ENCODE measurements at regions not wholly inside any gene's neighbourhood (a gene's known extent, or its start where the extent isn't known, plus 50 kb on each side); places are given as distances from the start of the nearest gene placed in this dataset.
A peak's percentile ranks its signal among the peaks of the same experiment; 100 is the strongest.

DNA sequence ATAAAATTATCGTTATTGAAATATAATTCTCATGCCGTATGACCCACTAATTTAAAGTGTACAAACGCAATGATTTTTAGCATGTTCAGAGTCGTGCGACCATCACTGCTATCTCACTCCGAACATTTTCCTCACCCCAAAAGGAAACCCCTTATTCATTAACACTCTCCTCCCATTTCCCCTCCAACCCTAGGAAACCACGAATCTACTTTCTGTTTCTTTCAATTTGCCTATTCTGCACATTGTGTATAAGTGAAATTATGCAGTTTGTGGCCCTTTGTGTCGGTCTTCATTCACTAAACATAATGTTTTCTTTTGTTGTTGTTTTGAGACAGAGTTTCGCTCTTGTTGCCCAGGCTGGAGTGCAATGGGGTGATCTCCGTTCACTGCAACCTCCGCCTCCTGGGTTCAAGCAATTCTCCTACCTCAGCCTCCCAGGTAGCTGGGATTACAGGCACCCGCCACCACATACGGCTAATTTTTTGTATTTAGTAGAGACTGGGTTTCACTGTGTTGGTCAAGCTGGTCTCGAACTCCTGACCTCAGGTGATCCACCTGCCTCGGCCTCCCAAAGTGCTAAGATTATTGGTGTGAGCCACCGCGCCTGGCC is 99.7 kb upstream of the ZNF217 start:
- TF ChIP-seq, protein P1, sequence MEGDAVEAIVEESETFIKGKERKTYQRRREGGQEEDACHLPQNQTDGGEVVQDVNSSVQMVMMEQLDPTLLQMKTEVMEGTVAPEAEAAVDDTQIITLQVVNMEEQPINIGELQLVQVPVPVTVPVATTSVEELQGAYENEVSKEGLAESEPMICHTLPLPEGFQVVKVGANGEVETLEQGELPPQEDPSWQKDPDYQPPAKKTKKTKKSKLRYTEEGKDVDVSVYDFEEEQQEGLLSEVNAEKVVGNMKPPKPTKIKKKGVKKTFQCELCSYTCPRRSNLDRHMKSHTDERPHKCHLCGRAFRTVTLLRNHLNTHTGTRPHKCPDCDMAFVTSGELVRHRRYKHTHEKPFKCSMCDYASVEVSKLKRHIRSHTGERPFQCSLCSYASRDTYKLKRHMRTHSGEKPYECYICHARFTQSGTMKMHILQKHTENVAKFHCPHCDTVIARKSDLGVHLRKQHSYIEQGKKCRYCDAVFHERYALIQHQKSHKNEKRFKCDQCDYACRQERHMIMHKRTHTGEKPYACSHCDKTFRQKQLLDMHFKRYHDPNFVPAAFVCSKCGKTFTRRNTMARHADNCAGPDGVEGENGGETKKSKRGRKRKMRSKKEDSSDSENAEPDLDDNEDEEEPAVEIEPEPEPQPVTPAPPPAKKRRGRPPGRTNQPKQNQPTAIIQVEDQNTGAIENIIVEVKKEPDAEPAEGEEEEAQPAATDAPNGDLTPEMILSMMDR (IDR thresholded peaks at IDR 0.05), result no peak
- no peaks in the 10 kb centered on the region for H3K27me3 ChIP-seq
- no peaks in the 10 kb centered on the region for H3K36me3 ChIP-seq
- H3K27ac ChIP-seq, result no peak overlapping the region
- H3K4me1 ChIP-seq, result peaks cover 0 to 10% of the 10 kb centered on the region in 2 donors
- H3K4me3 ChIP-seq, result no peak overlapping the region
- no peaks in the 10 kb centered on the region for H3K9me3 ChIP-seq
- no peak for DNase-seq (ENCODE audit: low spot score)

DNA sequence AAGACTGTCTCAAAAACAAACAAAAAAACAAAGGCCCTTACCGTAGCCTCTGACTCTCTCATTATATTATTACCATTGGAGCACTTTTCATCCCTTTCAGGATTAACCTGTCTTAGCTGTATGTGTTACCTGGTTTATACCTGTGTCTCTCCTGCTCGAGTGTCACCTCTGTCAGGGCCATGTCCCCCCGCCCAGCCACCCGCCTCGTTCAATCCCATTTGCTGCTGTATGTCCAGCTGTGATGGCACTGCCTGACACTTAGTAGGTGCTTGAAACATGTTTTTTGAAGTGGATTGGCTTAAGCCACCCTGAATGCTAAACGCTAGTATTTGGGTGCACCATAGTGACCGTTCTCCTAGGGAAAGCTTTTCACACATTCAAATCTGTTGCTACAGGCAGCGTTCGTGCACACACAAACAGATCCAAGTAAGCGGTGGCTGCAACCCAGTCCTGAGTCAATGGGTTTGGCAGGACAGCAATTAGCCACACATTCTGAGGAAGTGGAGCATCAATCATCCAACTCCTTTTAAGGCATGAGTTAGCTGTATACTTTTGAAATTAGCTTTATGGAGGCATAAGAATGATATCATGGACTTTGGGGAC is 98.9 kb upstream of the ZNF217 start:
- no peaks in the 10 kb centered on the region for H3K9me3 ChIP-seq
- no peak overlapping the region for H3K4me3 ChIP-seq
- peak; percentile 84 for DNase-seq (ENCODE audit: low spot score)
- no peaks in the 10 kb centered on the region for H3K27me3 ChIP-seq
- H3K27ac ChIP-seq, result no peak overlapping the region
- H3K4me1 ChIP-seq, result peaks cover 0 to 10% of the 10 kb centered on the region in 2 donors
- TF ChIP-seq, protein P1 (IDR thresholded peaks at IDR 0.05), result no peak
- no peaks in the 10 kb centered on the region for H3K36me3 ChIP-seq

GRCh38 chr20:53691811-53692192 is 98.2 kb upstream of the ZNF217 start:
- Histone ChIP-seq H3K4me1 (peaks cover 0 to 10% of the 10 kb centered on the region in 2 donors), H3K36me3 (no peaks in the 10 kb centered on the region), H3K9me3 (no peaks in the 10 kb centered on the region), H3K4me3 (no peak overlapping the region), H3K27ac (no peak overlapping the region), H3K27me3 (no peaks in the 10 kb centered on the region)
- DNase-seq (ENCODE audit: low spot score), result no peak
- TF ChIP-seq, protein P1 (IDR thresholded peaks at IDR 0.05), result no peak

GRCh38 chr20:53691060-53691810 is 97.6 kb upstream of the ZNF217 start:
- TF ChIP-seq, protein P1 (IDR thresholded peaks at IDR 0.05), result no peak
- Histone ChIP-seq H3K4me1 (peaks cover 0 to 10% of the 10 kb centered on the region in 2 donors), H3K27ac (no peak overlapping the region), H3K36me3 (no peaks in the 10 kb centered on the region), H3K27me3 (no peaks in the 10 kb centered on the region), H3K4me3 (no peak overlapping the region), H3K9me3 (no peaks in the 10 kb centered on the region)
- no peak for DNase-seq (ENCODE audit: low spot score)

DNA sequence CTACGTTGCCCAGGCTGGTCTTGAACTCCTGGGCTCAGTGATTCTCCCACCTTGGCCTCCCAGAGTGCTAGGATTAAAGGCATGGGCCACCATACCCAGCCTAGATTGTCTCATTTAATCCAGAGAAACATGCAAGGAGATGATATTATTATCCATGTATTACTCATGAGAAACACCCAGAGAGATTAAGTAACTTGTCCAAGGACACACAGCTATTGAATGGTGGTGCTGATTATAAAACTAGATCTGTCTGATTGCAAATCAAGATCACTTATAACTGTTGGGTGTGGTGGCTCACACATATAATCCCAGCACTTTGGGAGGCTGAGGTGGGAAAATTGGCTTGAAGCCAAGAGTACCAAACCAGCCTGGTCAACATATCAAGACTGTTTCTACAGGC is 94.4 kb upstream of the ZNF217 start:
- Histone ChIP-seq H3K4me3 (no peak overlapping the region), H3K9me3 (no peaks in the 10 kb centered on the region), H3K27ac (no peak overlapping the region), H3K4me1 (peaks cover 0 to 10% of the 10 kb centered on the region in 2 donors), H3K36me3 (no peaks in the 10 kb centered on the region), H3K27me3 (no peaks in the 10 kb centered on the region)
- DNase-seq (ENCODE audit: low spot score), result no peak
- TF ChIP-seq, protein P1 (IDR thresholded peaks at IDR 0.05), result no peak

Measured in right atrium auricular region (tissue), 2 donors.